OCI-LY7 (cell line): ENCODE measurements at regions not wholly inside any gene's neighbourhood (a gene's known extent, or its start where the extent isn't known, plus 50 kb on each side); places are given as distances from the start of the nearest gene placed in this dataset.

Experiments
- BruUV-seq: library from RNA; stranded (reverse); fragments of 400-500 nt; replicated peaks from 2 replicates; lab custom pipeline; 2021; lab: Mats Ljungman, UMichigan
- CTCF ChIA-PET: fragments of 300-600 bp; sonication (Branson Sonifier 250); formaldehyde crosslinking; loops from one replicate; lab custom pipeline; 2022; ENCODE audit warnings: antibody characterized with exemption; ENCODE audit not compliant: unreplicated experiment; lab: Charles Lee
- POLR2A ChIA-PET: fragments of 300-600 bp; sonication (Branson Sonifier 250); formaldehyde crosslinking; loops from one replicate; lab custom pipeline; 2022; ENCODE audit warnings: antibody characterized with exemption; lab: Charles Lee
- DNase-seq: peaks from one replicate; pipeline ENCODE4 v3.0.0-alpha.2; 2015; ENCODE audit warnings: low spot score
- H2AFZ ChIP-seq: fragments of 200-600 bp; sonication (generic), shearing (Covaris generic); 2 replicates; pipeline ENCODE4 v1.6.1; 2014; ENCODE audit warnings: mild to moderate bottlenecking, antibody characterized with exemption, low read length, moderate library complexity
- H3K27ac ChIP-seq: fragments of 200-600 bp; sonication (generic); 2 replicates; pipeline ENCODE4 v1.5.1; 2014; ENCODE audit warnings: mixed run types, low read depth, mild to moderate bottlenecking, moderate library complexity, low read length, inconsistent platforms; ENCODE audit not compliant: poor library complexity, severe bottlenecking
- H3K36me3 ChIP-seq: fragments of 200-600 bp; sonication (generic); 2 replicates; pipeline ENCODE4 v1.6.1; 2014; ENCODE audit warnings: mild to moderate bottlenecking, antibody characterized with exemption, low read length, moderate library complexity, mixed read lengths; ENCODE audit not compliant: insufficient read depth
- H3K4me1 ChIP-seq: fragments of 200-600 bp; sonication (generic); 2 replicates; pipeline ENCODE4 v1.5.1; 2014; ENCODE audit warnings: mild to moderate bottlenecking, low read length; ENCODE audit not compliant: insufficient read depth, poor library complexity, severe bottlenecking
- H3K4me2 ChIP-seq: fragments of 200-600 bp; sonication (generic); 2 replicates; pipeline ENCODE4 v1.6.1; 2014; ENCODE audit warnings: mild to moderate bottlenecking, low read length
- H3K4me3 ChIP-seq: fragments of 200-600 bp; sonication (generic); 2 replicates; pipeline ENCODE4 v1.5.1; 2014; ENCODE audit warnings: mild to moderate bottlenecking, low read depth, low read length; ENCODE audit not compliant: poor library complexity, severe bottlenecking
- H3K79me2 ChIP-seq: fragments of 200-600 bp; sonication (generic); 2 replicates; pipeline ENCODE4 v1.6.1; 2016; ENCODE audit warnings: low read depth, mild to moderate bottlenecking, low read length, moderate library complexity, mixed read lengths; ENCODE audit not compliant: insufficient read depth
- H3K9me2 ChIP-seq: fragments of 200-600 bp; sonication (generic); 2 replicates; pipeline ENCODE4 v1.6.1; 2016; ENCODE audit warnings: mild to moderate bottlenecking, low read length, mixed read lengths; ENCODE audit not compliant: insufficient read depth
- H3K9me3 ChIP-seq: fragments of 200-600 bp; sonication (generic); 2 replicates; pipeline ENCODE4 v1.6.1; 2014; ENCODE audit warnings: mild to moderate bottlenecking, mixed run types, low read length, mixed read lengths
- H4K20me1 ChIP-seq: fragments of 200-600 bp; sonication (generic); 2 replicates; pipeline ENCODE4 v1.6.1; 2014; ENCODE audit warnings: mild to moderate bottlenecking, antibody characterized with exemption, low read length, moderate library complexity, mixed read lengths; ENCODE audit not compliant: insufficient read depth
- EZH2phosphoT487 ChIP-seq: fragments of 200-600 bp; sonication (generic); IDR thresholded peaks from 2 replicates; pipeline ENCODE4 v1.6.1; 2018; ENCODE audit warnings: low read depth, borderline replicate concordance, mild to moderate bottlenecking, mixed run types, antibody characterized with exemption, low read length, moderate library complexity, mixed read lengths
- intact Hi-C: fragments of 100-400 bp; cut with micrococcal nuclease; formaldehyde crosslinking; loops from one replicate; pipeline ENCODE4 v1.10.0; 2022; ENCODE audit not compliant: unreplicated experiment
- TF ChIP-seq, protein P1 (sequence below): fragments of 200-600 bp; sonication (generic); conservative IDR thresholded peaks from 2 replicates; pipeline ENCODE4 v1.5.1; 2014; ENCODE audit warnings: mild to moderate bottlenecking, antibody characterized with exemption, low read length, moderate library complexity, mixed read lengths

DNA sequence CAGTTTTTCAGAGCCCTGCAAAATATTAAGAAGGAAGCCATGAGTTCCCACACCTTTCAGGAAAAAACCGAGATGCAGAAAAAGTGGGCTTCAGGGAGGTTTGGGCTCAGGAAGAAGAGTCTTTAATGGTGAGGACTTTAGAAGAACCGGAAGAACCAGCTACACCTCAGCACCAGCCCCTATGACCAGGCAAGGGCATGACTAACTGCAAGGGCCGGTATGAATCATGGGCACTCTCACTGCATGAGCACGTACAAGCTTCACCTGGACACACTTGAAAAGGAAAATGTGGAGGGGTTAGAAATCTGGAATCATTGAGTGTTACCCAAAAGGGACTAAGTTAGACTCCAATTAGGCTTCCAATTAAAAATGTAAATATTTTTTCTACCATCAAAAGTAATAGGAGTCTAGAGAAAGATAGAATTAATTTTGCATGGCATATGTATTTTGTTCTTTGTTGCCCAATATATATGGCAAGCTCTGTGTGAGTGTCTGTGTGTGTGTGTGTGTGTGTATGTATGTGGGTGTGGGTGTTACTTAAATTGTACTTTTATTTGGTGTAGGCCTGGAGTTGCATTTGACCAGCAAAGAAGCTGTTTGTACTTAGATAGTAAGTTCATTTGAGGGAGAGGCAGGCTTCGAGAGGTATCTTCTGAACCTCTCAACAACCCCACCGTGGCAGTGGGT lies 66.5 kb upstream of the THUMPD2 start:
- no peak for DNase-seq
- CTCF ChIA-PET = interaction anchor here (0.6 to 1.0 kb wide), 2 partner anchors 9 to 191 kb away, joined by 3 to 4 read pairs; no protein-coding TSS in a partner anchor
- Histone ChIP-seq H3K4me2 (no peak overlapping the region), H3K79me2 (no peaks in the 10 kb centered on the region), H3K9me3 (no peaks in the 10 kb centered on the region), H3K9me2 (no peaks in the 10 kb centered on the region), H2AFZ (no peak overlapping the region), H3K27ac (no peak overlapping the region), H4K20me1 (no peaks in the 10 kb centered on the region), H3K36me3 (no peaks in the 10 kb centered on the region), H3K4me3 (no peak overlapping the region), H3K4me1 (peaks cover 9% of the 10 kb centered on the region)
- POLR2A ChIA-PET = interaction anchor here (0.6 to 1.4 kb wide), 4 partner anchors 9 to 186 kb away, joined by 3 read pairs; no protein-coding TSS in a partner anchor
- no peak for TF ChIP-seq EZH2phosphoT487
- TF ChIP-seq, protein P1, sequence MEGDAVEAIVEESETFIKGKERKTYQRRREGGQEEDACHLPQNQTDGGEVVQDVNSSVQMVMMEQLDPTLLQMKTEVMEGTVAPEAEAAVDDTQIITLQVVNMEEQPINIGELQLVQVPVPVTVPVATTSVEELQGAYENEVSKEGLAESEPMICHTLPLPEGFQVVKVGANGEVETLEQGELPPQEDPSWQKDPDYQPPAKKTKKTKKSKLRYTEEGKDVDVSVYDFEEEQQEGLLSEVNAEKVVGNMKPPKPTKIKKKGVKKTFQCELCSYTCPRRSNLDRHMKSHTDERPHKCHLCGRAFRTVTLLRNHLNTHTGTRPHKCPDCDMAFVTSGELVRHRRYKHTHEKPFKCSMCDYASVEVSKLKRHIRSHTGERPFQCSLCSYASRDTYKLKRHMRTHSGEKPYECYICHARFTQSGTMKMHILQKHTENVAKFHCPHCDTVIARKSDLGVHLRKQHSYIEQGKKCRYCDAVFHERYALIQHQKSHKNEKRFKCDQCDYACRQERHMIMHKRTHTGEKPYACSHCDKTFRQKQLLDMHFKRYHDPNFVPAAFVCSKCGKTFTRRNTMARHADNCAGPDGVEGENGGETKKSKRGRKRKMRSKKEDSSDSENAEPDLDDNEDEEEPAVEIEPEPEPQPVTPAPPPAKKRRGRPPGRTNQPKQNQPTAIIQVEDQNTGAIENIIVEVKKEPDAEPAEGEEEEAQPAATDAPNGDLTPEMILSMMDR = no peak
- intact Hi-C loops = no loop called here
- no TSS peak for BruUV-seq

GRCh38 chr2:39839261-39839848 lies 60.3 kb upstream of the THUMPD2 start:
- ChIA-PET POLR2A (interaction anchor here (1.0 to 1.2 kb wide), 2 partner anchors 9 to 37 kb away, joined by 3 read pairs; no protein-coding TSS in a partner anchor), CTCF (interaction anchor here (0.7 kb wide), 1 partner anchor 12 kb away, joined by 4 read pairs; no protein-coding TSS in a partner anchor)
- no TSS peak for BruUV-seq
- no peak for TF ChIP-seq EZH2phosphoT487
- TF ChIP-seq, protein P1 = no peak
- no peak overlapping the region for H3K4me2 ChIP-seq
- no peak for DNase-seq
- H3K9me3 ChIP-seq = peaks cover 29% of the 10 kb centered on the region
- peaks cover 17% of the 10 kb centered on the region for H3K4me1 ChIP-seq
- H3K9me2 ChIP-seq = no peaks in the 10 kb centered on the region
- H3K36me3 ChIP-seq = no peaks in the 10 kb centered on the region; the same call in 1 of the 2 replicates
- peak overlapping the region; percentile 64 for H2AFZ ChIP-seq
- no peak overlapping the region for H3K4me3 ChIP-seq
- intact Hi-C loops = loop anchor here (2.0 to 5.0 kb wide), 3 partner anchors 13 to 462 kb away; no protein-coding TSS in a partner anchor
- no peak overlapping the region for H3K27ac ChIP-seq
- H4K20me1 ChIP-seq = no peaks in the 10 kb centered on the region
- no peaks in the 10 kb centered on the region for H3K79me2 ChIP-seq
